ENCODE measurements at regions not wholly inside any gene's neighbourhood (a gene's known extent, or its start where the extent isn't known, plus 50 kb on each side); places are given as distances from the start of the nearest gene placed in this dataset.

DNA sequence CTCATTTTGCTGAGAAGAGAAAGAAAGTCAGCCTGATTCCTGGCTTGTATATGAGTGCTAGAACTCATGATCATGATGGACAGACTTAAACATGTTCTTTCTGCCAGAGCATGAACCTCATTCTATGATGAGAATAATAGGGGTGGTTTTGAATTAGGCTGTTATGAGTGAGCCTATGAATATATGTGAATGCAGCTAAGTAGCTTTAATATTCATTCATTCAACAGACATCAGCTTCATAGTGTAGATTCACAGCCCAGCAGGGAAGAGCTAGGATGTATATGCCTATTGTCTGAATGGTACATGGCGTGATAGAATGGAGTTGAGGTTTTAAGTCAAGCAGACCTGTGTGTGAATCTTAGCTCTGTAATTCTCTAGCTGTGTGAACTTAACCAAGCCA, 573.2 kb downstream of the DHX35 start:
- H3K9ac ChIP-seq (replicated peaks; ENCODE audit: extremely low read depth, insufficient read depth, low read length), result no peak overlapping the region
- ChIA-PET CTCF (no interaction called here), POLR2A (no interaction called here)
- H3K36me3 ChIP-seq (ENCODE audit: control insufficient read depth in 2 of 2, extremely low read depth in 1 of 2, insufficient read depth in 2 of 2, low read length in 2 of 2), result no peaks in the 10 kb centered on the region
- H3K9me3 ChIP-seq (replicated peaks; ENCODE audit: control insufficient read depth, insufficient read depth, low read length), result no peaks in the 10 kb centered on the region
- no peaks in the 10 kb centered on the region for H3K79me2 ChIP-seq (ENCODE audit: control insufficient read depth, insufficient read depth, low read length)
- H4K20me1 ChIP-seq (replicated peaks; ENCODE audit: control insufficient read depth, extremely low read depth, insufficient read depth, low read length), result no peaks in the 10 kb centered on the region
- no peaks in the 10 kb centered on the region for H3K27me3 ChIP-seq (ENCODE audit: control insufficient read depth in 2 of 2, insufficient read depth in 2 of 2, low read length in 2 of 2)
- TF ChIP-seq, protein P1, sequence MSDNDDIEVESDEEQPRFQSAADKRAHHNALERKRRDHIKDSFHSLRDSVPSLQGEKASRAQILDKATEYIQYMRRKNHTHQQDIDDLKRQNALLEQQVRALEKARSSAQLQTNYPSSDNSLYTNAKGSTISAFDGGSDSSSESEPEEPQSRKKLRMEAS (IDR thresholded peaks at IDR 0.05; ENCODE audit: insufficient read depth, insufficient read length), result no peak
- TF ChIP-seq, protein P2, sequence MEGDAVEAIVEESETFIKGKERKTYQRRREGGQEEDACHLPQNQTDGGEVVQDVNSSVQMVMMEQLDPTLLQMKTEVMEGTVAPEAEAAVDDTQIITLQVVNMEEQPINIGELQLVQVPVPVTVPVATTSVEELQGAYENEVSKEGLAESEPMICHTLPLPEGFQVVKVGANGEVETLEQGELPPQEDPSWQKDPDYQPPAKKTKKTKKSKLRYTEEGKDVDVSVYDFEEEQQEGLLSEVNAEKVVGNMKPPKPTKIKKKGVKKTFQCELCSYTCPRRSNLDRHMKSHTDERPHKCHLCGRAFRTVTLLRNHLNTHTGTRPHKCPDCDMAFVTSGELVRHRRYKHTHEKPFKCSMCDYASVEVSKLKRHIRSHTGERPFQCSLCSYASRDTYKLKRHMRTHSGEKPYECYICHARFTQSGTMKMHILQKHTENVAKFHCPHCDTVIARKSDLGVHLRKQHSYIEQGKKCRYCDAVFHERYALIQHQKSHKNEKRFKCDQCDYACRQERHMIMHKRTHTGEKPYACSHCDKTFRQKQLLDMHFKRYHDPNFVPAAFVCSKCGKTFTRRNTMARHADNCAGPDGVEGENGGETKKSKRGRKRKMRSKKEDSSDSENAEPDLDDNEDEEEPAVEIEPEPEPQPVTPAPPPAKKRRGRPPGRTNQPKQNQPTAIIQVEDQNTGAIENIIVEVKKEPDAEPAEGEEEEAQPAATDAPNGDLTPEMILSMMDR (IDR thresholded peaks at IDR 0.05; ENCODE audit: extremely low read depth in 1 of 2, insufficient read depth in 1 of 2, low read depth in 1 of 2, low read length in 2 of 2), result no peak
- TF ChIP-seq POLR2A (IDR thresholded peaks at IDR 0.05; ENCODE audit: low read depth, low read length), result no peak
- no peak for TF ChIP-seq GATA2 (IDR thresholded peaks at IDR 0.05; ENCODE audit: insufficient read depth, insufficient read length, low read depth, low read length)
- TF ChIP-seq FOS (IDR thresholded peaks at IDR 0.05; ENCODE audit: borderline replicate concordance, insufficient read depth, low read length), result no peak
- no peak for TF ChIP-seq JUN (IDR thresholded peaks at IDR 0.05; ENCODE audit: borderline replicate concordance, insufficient read depth, insufficient read length, low read depth)
- TF ChIP-seq EZH2 (IDR thresholded peaks at IDR 0.05; ENCODE audit: borderline replicate concordance, low read depth, low read length, severe bottlenecking), result no peak
- no peak for TF ChIP-seq MYC (IDR thresholded peaks at IDR 0.05; ENCODE audit: low read depth, low read length)
- TF ChIP-seq POLR2AphosphoS5 (IDR thresholded peaks at IDR 0.05; ENCODE audit: insufficient read depth, low read depth, low read length), result no peak
- DNase-seq (ENCODE audit: low read depth, low spot score) (no peak), FAIRE-seq (no peak)
- H3K4me2 ChIP-seq (ENCODE audit: insufficient read depth, low read length), result no peak overlapping the region
- H3K27ac ChIP-seq (ENCODE audit: insufficient read depth, low read depth, low read length), result no peak overlapping the region
- no peaks in the 10 kb centered on the region for H3K4me1 ChIP-seq (ENCODE audit: control insufficient read depth, extremely low read depth, insufficient read depth, low read length)
- dilution Hi-C loops (cut with MboI; ENCODE audit: extremely low pct_ligation_motif_present, low sequenced_read_pairs) (no loop called here), intact Hi-C loops (cut with micrococcal nuclease) (no loop called here)
- H3K9me1 ChIP-seq (replicated peaks; ENCODE audit: control insufficient read depth, extremely low read depth, insufficient read depth, low read length), result no peaks in the 10 kb centered on the region
- H2AFZ ChIP-seq (ENCODE audit: low read depth, low read length), result no peak overlapping the region
- H3K4me3 ChIP-seq (replicated peaks in 1 of 3; ENCODE audit: insufficient read depth in 1 of 3, low read depth in 1 of 3, low read length in 3 of 3), result no peak overlapping the region
- BruUV-seq (replicated peaks), result no TSS peak
